ENCODE measurements at regions not wholly inside any gene's neighbourhood (a gene's known extent, or its start where the extent isn't known, plus 50 kb on each side); places are given as distances from the start of the nearest gene placed in this dataset.
A peak's percentile ranks its signal among the peaks of the same experiment; 100 is the strongest.

DNA sequence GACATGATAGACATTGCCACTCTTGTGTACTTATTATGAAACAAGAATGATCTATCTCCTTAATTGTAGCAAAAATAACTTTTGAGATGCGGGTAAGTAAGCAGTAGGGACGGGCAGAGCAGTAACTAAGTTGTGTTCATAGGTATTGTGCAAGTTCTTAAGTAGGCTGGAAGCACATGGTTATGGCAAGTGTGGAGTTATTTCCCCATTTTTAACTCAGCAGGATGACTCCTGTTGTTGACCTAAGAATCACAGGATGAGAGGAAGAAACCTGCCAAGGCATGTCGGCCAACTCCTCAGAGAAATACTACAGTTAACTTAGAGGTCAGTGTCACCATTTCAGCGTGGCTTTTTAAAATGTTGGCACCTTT lies 51.1 kb upstream of the FN1 start:
- no peak overlapping the region for H3K4me3 Mint-ChIP-seq
- no peaks in the 10 kb centered on the region for H3K4me1 Mint-ChIP-seq
- no peaks in the 10 kb centered on the region for H3K36me3 Mint-ChIP-seq
- peaks cover 0 to 4% (median 0%) of the 10 kb centered on the region in 7 donors for H3K9me3 Mint-ChIP-seq
- ATAC-seq (ENCODE audit: low read depth in 2 of 2) (no peak), DNase-seq (no peak)
- H3K27me3 Mint-ChIP-seq: peaks cover 0 to 3% (median 3%) of the 10 kb centered on the region in 3 donors
- peak overlapping the region in 1 of 6 donors; percentile 44 for H3K27ac Mint-ChIP-seq

DNA sequence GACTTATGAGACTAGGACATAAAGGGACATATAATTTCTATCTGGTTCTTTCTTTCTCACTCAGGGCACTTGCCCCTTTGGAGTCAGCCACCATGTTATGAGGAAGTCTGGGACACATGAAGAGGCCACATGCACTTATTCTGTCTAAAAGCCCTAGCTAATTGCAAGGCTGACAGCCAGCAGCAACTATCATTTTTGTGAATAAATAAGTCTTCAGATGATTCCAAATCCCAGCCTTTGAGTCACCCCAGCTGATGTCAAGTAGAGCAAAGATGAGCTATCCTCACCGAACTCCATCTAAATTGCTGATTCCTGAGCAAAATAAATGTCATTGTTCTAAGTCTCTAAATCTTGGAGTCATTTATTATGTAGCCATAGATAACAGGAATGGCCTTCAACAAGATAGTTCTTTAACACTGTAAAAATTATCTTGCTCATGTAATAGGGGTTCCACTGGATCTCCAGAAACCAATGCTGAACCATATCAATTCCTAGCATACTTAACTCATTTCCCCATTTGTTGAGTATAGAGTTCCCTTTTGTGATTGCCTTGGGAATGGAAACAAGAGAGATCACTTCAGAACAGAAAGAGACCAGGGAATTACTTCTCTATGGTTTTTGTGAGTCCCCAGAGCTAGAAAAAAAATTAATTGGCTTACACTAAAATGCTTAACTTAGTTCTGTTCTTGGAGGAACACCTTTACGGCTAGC lies 50.6 kb upstream of the FN1 start:
- DNase-seq: no peak
- no peaks in the 10 kb centered on the region for H3K4me1 Mint-ChIP-seq
- ATAC-seq (ENCODE audit: low read depth in 2 of 2): no peak
- peaks cover 0 to 4% (median 0%) of the 10 kb centered on the region in 7 donors for H3K9me3 Mint-ChIP-seq
- no peaks in the 10 kb centered on the region for H3K36me3 Mint-ChIP-seq
- H3K4me3 Mint-ChIP-seq: no peak overlapping the region
- H3K27ac Mint-ChIP-seq: no peak overlapping the region
- H3K27me3 Mint-ChIP-seq: peaks cover 0 to 3% (median 3%) of the 10 kb centered on the region in 3 donors
